Activated T-helper 2 cell treated with anti-CD3 and anti-CD28 coated beads, Interferon-gamma antibody, Interleukin-2, Interleukin-4, amounts not matched to agents 10 μg/mL and 5 μg/mL and 100 μg/mL, durations not matched to agents 14 hours and 24 hours and 36 hours (primary cell): ENCODE measurements at regions not wholly inside any gene's neighbourhood (a gene's known extent, or its start where the extent isn't known, plus 50 kb on each side); places are given as distances from the start of the nearest gene placed in this dataset.

ENCODE experiments used
- DNase-seq: peaks from one replicate; pipeline ENCODE4 v3.0.0; 2021; ENCODE audit warnings: low spot score
- H3K27ac Mint-ChIP-seq: one replicate; pipeline ENCODE4 v1.8.0; 2021; ENCODE audit warnings: mixed read lengths
- H3K27me3 Mint-ChIP-seq: one replicate; pipeline ENCODE4 v1.8.0; 2021; ENCODE audit warnings: low read depth, mixed read lengths
- H3K36me3 Mint-ChIP-seq: one replicate; pipeline ENCODE4 v1.8.0; 2021; ENCODE audit warnings: low read depth, mixed read lengths
- H3K4me1 Mint-ChIP-seq: one replicate; pipeline ENCODE4 v1.8.0; 2021; ENCODE audit warnings: low read depth, mixed read lengths
- H3K4me3 Mint-ChIP-seq: one replicate; pipeline ENCODE4 v1.8.0; 2021; ENCODE audit warnings: low read depth, mild to moderate bottlenecking, moderate library complexity, mixed read lengths
- H3K9me3 Mint-ChIP-seq: one replicate; pipeline ENCODE4 v1.8.0; 2021; ENCODE audit warnings: mixed read lengths
- intact Hi-C: fragments of 100-400 bp; cut with micrococcal nuclease; formaldehyde crosslinking; loops from one replicate; pipeline ENCODE4 v1.15.1; 2023

DNA sequence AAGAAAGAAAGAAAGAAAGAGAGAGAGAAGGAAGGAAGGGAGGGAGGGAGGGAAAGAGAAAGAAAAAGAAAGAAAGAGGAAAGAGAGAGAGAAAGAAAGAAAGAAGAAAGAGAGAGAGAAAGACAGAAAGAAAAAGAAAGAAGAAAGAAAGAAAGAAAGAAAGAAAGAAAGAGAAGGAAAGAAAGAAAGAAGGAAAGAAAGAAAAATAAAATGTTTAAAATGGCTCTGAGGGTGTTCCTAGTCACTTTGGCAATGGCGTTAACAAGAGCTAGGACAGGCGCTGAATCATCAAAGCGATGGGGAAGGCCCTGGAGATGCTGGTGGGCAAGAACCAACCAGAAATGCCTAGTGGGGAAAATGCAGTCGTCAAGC is 77.8 kb upstream of the GPC1 start:
- Mint-ChIP-seq H3K9me3 (peaks cover 11% of the 10 kb centered on the region), H3K27ac (no peak overlapping the region), H3K4me1 (no peaks in the 10 kb centered on the region), H3K27me3 (no peaks in the 10 kb centered on the region), H3K36me3 (no peaks in the 10 kb centered on the region), H3K4me3 (no peak overlapping the region)
- no peak for DNase-seq
- intact Hi-C loops, result no loop called here

GRCh38 chr2:240358080-240358479 is 77.4 kb upstream of the GPC1 start:
- Mint-ChIP-seq H3K27ac (no peak overlapping the region), H3K4me3 (no peak overlapping the region), H3K27me3 (no peaks in the 10 kb centered on the region), H3K9me3 (peaks cover 11% of the 10 kb centered on the region), H3K36me3 (no peaks in the 10 kb centered on the region), H3K4me1 (no peaks in the 10 kb centered on the region)
- intact Hi-C loops, result no loop called here
- no peak for DNase-seq

- intact Hi-C loops, result no loop called here
- DNase-seq, result no peak
- no peak overlapping the region for H3K27ac Mint-ChIP-seq
- no peaks in the 10 kb centered on the region for H3K36me3 Mint-ChIP-seq
- no peaks in the 10 kb centered on the region for H3K27me3 Mint-ChIP-seq
- H3K4me1 Mint-ChIP-seq, result no peaks in the 10 kb centered on the region
- H3K9me3 Mint-ChIP-seq, result peaks cover 11% of the 10 kb centered on the region
- H3K4me3 Mint-ChIP-seq, result no peak overlapping the region
These were observed 76.6 kb upstream of the GPC1 start for GRCh38 chr2:240358821-240359397.

DNA sequence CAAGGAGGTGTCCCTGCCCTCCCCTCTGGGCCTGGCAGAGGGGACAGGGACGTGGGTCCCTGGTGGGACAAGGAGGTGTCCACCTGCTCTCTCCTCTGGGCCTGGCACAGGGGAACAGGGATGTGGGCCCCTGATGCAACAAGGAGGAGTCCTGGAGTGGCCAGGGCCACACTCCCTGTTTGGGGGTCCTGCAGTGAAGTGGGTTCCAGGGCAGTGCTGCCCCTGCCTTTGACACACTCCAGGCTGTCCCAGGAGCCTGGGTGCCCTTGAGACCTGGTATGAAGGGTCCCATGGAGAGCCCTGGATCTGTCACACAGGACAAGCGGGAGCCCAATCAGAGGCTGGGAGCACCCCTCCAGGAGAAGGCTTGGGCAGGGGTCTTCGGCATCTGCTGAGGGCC is 75.8 kb upstream of the GPC1 start:
- H3K36me3 Mint-ChIP-seq, result no peaks in the 10 kb centered on the region
- no peaks in the 10 kb centered on the region for H3K27me3 Mint-ChIP-seq
- H3K4me3 Mint-ChIP-seq, result no peak overlapping the region
- no peak overlapping the region for H3K27ac Mint-ChIP-seq
- DNase-seq, result no peak
- peaks cover 11% of the 10 kb centered on the region for H3K9me3 Mint-ChIP-seq
- intact Hi-C loops, result no loop called here
- no peaks in the 10 kb centered on the region for H3K4me1 Mint-ChIP-seq

DNA sequence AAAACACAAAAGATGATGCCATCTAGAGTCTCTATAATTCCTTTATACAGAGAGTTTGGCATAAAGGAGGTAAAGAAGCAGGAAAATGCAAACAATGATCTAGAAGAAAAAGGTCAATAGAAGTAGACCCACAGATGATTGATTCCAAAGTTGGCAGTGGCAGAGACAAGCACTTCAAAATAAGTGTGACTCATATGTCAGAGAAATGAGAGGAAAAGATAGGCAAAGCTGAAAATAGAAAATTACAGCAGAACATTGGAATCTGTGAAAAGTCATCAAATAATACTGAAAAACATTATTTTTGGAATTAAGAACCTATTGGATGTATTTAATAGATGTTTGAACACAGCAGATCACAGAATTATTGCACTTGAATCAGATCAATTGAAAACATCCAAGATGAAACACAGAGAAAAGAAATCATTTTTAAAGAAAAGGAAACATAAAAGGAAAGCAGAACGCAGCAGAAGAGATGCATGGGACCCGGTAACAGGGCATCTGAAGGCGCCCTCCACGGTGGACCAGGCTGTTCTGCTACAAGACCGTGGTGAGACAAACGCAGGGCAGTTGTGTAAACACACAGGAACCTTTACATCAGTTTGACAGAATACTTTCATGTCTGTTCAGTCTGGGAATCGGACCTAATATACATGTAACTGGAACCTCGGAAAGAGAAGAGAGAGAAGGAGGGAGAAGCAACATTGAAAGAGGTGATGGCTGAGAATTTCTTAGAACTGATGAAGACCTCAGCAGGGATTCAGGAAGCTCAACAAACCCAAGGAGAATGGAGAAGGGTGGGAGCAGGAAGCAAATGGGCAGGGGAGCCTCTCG is 74.6 kb upstream of the GPC1 start:
- no peaks in the 10 kb centered on the region for H3K4me1 Mint-ChIP-seq
- H3K36me3 Mint-ChIP-seq, result no peaks in the 10 kb centered on the region
- no peaks in the 10 kb centered on the region for H3K27me3 Mint-ChIP-seq
- intact Hi-C loops, result no loop called here
- H3K4me3 Mint-ChIP-seq, result no peak overlapping the region
- H3K27ac Mint-ChIP-seq, result no peak overlapping the region
- peaks cover 11% of the 10 kb centered on the region for H3K9me3 Mint-ChIP-seq
- no peak for DNase-seq

GRCh38 chr2:240362216-240362755 is 73.2 kb upstream of the GPC1 start:
- Mint-ChIP-seq H3K4me1 (no peaks in the 10 kb centered on the region), H3K36me3 (no peaks in the 10 kb centered on the region), H3K27ac (no peak overlapping the region), H3K4me3 (no peak overlapping the region), H3K9me3 (peaks cover 11% of the 10 kb centered on the region), H3K27me3 (no peaks in the 10 kb centered on the region)
- no peak for DNase-seq
- intact Hi-C loops, result no loop called here

DNA sequence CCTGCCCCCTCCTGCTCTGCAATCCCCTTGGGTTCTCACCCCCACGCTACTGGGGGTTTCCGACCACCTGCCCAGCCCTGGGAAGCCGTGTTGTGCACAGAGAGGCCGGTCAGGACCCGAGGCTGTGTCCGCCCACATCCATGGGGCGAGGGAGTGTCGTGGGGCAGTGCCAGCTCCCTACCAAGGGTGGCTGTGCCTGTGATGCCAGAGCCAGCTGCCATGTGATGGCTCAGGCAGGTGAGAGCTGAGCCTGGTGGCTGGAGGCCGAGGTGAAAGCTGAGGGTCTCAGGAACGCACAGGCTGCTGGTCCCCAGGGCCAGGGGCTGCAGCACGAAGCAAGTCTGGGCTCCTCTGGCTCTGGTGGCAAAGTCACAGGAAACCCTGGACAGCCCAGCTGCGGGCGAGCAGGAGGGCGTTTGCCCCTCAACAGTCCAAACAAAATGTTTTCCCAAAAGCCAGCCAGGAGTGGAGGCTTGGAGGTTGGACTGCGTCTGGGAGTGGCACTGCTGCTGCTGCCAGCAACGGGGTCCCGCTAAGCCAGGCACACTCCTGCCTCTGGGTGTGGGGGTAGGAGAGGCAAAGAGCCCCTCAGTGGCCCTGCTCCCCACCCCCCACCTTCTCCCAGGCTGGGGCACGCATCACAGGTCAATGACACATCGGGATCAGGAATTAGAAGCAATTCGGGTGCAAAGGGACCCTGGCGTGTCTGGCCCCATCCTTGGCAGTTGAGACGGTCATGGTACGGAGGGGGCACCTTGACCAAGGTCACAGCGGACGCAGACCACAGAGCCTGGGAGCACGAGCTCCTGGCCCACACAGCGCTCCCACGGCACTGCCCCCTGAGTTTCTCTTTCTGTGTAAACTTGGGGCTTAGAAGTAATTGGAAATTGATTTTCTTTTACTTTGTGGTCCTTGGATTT is 72.4 kb upstream of the GPC1 start:
- no peak for DNase-seq
- Mint-ChIP-seq H3K27me3 (no peaks in the 10 kb centered on the region), H3K9me3 (peaks cover 11% of the 10 kb centered on the region), H3K27ac (no peak overlapping the region), H3K4me3 (no peak overlapping the region), H3K36me3 (no peaks in the 10 kb centered on the region), H3K4me1 (no peaks in the 10 kb centered on the region)
- intact Hi-C loops, result no loop called here

GRCh38 chr2:240363746-240364581 is 71.5 kb upstream of the GPC1 start:
- no peak overlapping the region for H3K27ac Mint-ChIP-seq
- intact Hi-C loops, result no loop called here
- H3K36me3 Mint-ChIP-seq, result no peaks in the 10 kb centered on the region
- peaks cover 11% of the 10 kb centered on the region for H3K9me3 Mint-ChIP-seq
- DNase-seq, result no peak
- no peak overlapping the region for H3K4me3 Mint-ChIP-seq
- H3K4me1 Mint-ChIP-seq, result no peaks in the 10 kb centered on the region
- no peaks in the 10 kb centered on the region for H3K27me3 Mint-ChIP-seq

- no peak for DNase-seq
- no peaks in the 10 kb centered on the region for H3K4me1 Mint-ChIP-seq
- H3K27me3 Mint-ChIP-seq, result no peaks in the 10 kb centered on the region
- intact Hi-C loops, result no loop called here
- H3K36me3 Mint-ChIP-seq, result no peaks in the 10 kb centered on the region
- H3K9me3 Mint-ChIP-seq, result peaks cover 11% of the 10 kb centered on the region
- H3K27ac Mint-ChIP-seq, result no peak overlapping the region
- no peak overlapping the region for H3K4me3 Mint-ChIP-seq
These were observed 70.9 kb upstream of the GPC1 start for GRCh38 chr2:240364582-240364960.

DNA sequence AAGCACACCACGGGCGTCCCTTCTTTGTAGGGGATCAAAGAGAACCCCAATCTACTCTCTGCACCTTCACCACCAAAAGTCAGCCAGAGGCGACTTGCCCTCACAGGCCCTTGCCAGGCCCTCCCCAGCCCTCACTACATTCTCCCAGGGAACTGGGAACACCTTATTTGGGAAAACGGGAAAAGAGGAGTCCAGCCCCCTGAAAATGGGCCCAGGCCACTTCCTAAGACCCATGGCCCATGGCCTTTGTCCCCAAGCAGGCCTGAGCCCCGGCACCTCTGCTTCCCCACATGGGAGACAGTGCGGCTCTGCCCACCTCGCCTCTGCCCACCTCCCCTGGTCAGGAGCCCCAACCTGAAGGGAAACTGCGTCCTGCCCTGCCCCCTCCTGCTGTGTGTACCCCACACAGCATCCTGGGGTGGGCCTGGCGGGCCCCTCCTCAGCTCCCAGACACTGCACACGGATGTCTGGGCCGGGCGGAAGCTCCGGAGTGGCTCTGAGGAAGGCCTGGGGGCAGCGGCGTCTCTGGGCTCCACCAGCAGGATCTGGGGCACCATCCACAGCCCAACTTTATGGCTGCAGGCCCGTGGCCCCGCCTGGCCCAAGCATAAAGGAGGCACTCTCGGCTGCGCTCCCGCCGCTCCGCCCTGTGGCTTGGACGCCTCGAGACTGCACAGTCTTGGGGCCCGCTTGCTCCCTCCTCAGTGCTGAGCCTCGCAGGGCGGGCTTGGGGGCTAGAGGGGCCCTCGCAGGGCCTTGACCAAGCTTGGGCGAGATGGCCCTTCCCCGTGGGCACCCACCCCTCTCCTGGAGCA is 70.3 kb upstream of the GPC1 start:
- no peaks in the 10 kb centered on the region for H3K27me3 Mint-ChIP-seq
- no peak overlapping the region for H3K27ac Mint-ChIP-seq
- intact Hi-C loops, result no loop called here
- no peak for DNase-seq
- peaks cover 11% of the 10 kb centered on the region for H3K9me3 Mint-ChIP-seq
- H3K4me1 Mint-ChIP-seq, result no peaks in the 10 kb centered on the region
- no peaks in the 10 kb centered on the region for H3K36me3 Mint-ChIP-seq
- H3K4me3 Mint-ChIP-seq, result no peak overlapping the region

GRCh38 chr2:240365971-240366471 is 69.4 kb upstream of the GPC1 start:
- intact Hi-C loops, result no loop called here
- Mint-ChIP-seq H3K27ac (no peak overlapping the region), H3K9me3 (peaks cover 4% of the 10 kb centered on the region), H3K27me3 (no peaks in the 10 kb centered on the region), H3K4me3 (no peak overlapping the region), H3K4me1 (no peaks in the 10 kb centered on the region), H3K36me3 (no peaks in the 10 kb centered on the region)
- DNase-seq, result no peak
